Astrocyte (in vitro differentiated cells and primary cell): ENCODE measurements at regions not wholly inside any gene's neighbourhood (a gene's known extent, or its start where the extent isn't known, plus 50 kb on each side); places are given as distances from the start of the nearest gene placed in this dataset.

Experiments used
- EZH2 ChIP-seq: IDR thresholded peaks from 2 replicates; pipeline ENCODE4 v1.6.1; 2012; ENCODE audit warnings: mild to moderate bottlenecking, low read length, inconsistent platforms; ENCODE audit not compliant: insufficient read depth
- TF ChIP-seq, protein P1 (sequence below): IDR thresholded peaks from 2 replicates; pipeline ENCODE4 v1.5.1; 2011; ENCODE audit warnings: low read depth, mild to moderate bottlenecking, inconsistent platforms, low read length, moderate library complexity; ENCODE audit not compliant: insufficient read depth

DNA sequence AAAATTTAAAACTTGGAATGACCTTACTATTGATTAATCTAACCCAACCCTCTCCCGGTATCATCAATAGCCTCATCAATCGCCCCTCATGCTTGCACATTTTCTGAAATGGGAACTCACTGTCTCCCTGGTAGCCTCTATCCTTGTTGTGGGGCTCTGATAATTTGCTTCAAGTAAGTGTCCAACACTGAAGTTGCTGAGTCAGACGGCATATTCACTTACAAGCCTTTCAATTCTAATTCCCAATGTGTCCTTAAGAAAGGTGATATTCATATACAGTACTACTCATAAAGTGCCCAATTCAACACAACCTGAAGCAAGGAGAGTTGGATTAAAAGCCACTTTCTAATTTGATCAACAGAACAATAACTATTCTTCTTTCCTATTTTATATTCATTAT is 1146.1 kb upstream of the TMEM132C start:
- TF ChIP-seq, protein P1, sequence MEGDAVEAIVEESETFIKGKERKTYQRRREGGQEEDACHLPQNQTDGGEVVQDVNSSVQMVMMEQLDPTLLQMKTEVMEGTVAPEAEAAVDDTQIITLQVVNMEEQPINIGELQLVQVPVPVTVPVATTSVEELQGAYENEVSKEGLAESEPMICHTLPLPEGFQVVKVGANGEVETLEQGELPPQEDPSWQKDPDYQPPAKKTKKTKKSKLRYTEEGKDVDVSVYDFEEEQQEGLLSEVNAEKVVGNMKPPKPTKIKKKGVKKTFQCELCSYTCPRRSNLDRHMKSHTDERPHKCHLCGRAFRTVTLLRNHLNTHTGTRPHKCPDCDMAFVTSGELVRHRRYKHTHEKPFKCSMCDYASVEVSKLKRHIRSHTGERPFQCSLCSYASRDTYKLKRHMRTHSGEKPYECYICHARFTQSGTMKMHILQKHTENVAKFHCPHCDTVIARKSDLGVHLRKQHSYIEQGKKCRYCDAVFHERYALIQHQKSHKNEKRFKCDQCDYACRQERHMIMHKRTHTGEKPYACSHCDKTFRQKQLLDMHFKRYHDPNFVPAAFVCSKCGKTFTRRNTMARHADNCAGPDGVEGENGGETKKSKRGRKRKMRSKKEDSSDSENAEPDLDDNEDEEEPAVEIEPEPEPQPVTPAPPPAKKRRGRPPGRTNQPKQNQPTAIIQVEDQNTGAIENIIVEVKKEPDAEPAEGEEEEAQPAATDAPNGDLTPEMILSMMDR: no peak
- TF ChIP-seq EZH2: no peak
